ENCODE measurements at regions not wholly inside any gene's neighbourhood (a gene's known extent, or its start where the extent isn't known, plus 50 kb on each side); places are given as distances from the start of the nearest gene placed in this dataset.

- TF ChIP-seq, protein P1, sequence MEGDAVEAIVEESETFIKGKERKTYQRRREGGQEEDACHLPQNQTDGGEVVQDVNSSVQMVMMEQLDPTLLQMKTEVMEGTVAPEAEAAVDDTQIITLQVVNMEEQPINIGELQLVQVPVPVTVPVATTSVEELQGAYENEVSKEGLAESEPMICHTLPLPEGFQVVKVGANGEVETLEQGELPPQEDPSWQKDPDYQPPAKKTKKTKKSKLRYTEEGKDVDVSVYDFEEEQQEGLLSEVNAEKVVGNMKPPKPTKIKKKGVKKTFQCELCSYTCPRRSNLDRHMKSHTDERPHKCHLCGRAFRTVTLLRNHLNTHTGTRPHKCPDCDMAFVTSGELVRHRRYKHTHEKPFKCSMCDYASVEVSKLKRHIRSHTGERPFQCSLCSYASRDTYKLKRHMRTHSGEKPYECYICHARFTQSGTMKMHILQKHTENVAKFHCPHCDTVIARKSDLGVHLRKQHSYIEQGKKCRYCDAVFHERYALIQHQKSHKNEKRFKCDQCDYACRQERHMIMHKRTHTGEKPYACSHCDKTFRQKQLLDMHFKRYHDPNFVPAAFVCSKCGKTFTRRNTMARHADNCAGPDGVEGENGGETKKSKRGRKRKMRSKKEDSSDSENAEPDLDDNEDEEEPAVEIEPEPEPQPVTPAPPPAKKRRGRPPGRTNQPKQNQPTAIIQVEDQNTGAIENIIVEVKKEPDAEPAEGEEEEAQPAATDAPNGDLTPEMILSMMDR (IDR thresholded peaks at IDR 0.05) = peak in 3 of 4 experiments; percentile 14 to 44 (median 42)
- TF ChIP-seq POLR2A (IDR thresholded peaks at IDR 0.05) (no peak), POLR2AphosphoS5 (IDR thresholded peaks at IDR 0.05) (no peak)
These were observed 195.1 kb downstream of the KCNE4 start for GRCh38 chr2:223247136-223247535.
